ENCODE measurements at regions not wholly inside any gene's neighbourhood (a gene's known extent, or its start where the extent isn't known, plus 50 kb on each side); places are given as distances from the start of the nearest gene placed in this dataset.

DNA sequence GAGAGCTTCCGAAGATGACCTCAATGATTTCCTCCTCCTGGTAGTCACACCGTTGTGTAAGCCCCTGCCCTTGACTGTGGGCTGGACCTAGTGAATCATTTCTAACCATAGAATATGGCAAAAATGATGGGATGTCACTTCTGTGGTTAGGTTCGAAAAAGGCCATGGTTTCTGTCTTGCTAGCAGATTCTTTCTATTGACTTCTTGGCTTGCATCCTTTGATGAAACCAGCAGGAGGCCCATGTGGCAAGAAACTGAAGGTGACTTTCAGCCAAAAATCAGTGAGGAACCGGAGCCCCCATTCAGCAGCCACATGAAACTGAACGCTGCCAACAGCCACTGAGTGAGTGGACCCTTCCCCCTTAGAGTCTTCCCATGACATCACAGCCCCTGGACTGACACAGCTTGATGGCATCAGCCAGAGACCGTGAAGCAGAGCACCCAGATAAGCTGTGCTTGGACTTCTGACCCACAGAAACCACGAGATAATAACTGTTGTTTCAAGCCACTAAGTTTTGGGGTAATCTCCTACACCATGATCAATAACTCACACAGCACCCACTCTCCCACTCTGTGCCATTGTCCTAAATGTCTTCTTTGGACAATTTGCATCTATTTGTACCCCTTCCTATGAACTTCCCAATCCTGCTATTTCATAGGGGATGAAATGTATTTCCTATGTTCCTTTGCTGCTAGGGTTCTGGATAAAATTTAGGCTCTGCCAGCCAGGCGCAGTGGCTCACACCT lies 148.0 kb upstream of the STX18 start:
- no peak for DNase-seq

DNA sequence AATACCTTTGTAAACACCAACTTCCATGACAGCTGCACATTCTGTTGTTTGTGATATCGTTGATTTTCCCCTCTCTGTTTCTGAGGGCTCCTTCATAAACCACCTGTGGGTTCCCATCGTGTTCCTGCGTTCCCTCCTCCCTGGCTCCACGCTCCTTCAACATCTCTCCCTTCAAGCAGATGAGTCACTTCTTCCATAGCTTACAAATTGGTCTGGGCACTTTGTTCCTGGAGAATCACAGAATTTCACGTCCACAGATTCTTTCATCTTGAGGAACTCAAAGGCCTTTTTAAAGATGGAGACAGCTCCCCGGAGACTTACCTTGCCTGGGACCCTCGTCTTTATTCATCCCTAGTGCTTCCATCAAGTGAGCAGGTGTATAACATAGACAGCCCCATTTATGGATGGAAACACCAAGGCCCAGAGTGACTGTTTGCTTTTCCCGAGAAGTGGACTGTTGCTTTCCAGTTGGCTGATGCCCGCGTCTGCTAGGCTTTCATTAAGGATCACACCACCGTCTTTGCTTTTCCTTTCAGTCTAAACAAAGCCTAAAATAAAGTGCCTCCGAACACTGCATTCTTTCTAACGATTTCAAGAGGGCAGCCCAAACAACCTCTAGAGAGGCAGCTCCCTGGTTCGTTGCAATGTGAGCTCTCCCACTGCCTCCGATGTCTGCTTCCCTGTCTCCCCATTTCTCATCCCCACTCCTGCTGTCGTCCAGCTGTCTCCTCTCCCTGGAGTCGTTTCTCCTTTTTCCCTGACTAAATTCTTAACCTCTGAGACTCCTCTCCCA lies 146.3 kb upstream of the STX18 start:
- DNase-seq = no peak

DNA sequence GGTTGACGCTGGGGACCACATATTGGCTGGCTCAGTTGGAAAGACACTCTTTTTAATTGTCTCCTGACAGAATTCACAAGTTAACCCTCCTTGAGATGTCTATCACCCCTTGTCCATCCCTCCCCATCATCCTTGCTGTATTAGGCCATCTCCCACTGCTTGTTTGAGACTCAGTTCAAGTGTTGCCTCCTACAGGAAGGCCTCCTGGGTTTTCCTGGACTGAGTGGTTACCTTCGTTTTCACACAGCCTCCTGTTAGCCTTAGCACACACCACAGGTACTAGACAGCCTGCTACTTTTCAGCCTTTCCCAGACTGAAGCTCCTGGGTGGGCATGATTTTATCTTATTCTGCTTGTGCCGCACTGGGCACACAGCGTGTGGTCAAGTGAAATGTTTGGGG lies 145.3 kb upstream of the STX18 start:
- DNase-seq = no peak

DNA sequence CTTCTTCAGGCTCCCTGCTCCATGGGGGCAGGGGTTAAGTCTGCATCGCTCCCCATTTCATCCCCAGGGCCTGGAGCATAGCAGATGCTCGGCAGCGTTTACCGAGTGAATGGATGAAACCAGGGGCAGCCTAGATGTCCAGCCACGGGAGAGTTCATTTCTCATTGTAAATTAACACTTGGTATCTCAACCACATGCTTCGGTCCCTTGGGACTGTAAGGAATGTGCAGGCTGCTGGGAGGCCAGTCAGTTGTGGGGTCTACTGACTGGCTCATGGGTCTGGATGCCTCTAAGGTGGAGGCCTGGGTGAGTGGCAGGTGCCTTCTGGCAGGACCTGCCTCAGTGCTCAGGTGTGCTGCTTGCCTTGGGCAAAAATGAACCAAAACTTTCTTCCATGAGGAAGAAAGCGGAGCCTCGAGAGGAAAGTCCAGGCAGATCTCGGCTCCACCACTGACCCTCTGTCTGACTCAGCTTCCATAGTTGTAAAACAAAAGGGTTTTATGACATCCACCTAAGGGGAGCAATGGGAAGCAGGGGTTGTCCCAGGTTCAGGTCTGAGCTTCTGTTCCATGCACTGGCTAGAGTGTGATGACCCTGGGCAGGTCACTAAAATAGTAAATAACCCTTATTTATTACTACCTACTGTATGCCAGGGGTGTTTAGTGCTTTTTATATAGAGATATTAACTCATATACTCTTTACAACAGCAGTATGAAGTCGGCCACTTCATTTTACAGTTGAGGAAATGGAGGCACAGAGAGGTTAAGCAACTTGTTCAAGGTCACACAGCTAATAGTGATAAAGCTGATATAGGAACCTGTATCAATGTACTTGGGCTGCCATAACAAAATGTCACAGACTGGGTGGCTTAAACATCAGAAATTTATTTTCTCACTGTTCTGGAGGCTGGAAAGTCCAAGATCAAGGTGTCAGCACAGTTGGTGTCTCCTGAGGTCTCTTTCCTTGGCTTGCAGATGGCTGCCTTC lies 144.3 kb upstream of the STX18 start:
- no peak for DNase-seq

DNA sequence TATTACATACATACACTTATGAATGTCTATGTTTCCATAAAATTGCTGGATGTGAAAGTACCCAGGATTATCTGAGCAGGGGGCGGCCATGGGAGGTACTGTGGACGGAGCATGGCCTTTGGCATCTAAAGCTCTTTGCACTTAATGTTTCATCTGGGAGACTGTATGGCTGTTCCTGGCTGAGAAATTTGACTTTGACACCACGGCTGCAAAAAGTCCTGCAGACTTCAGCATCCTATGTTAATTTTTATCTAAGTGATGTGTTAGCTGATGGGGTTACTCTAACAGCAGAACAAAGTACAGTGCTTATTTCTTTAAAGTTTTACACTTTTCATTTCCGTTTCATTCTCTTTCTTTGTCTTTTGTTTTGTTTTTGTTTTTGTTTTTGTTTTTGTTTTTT lies 139.8 kb upstream of the STX18 start:
- no peak for DNase-seq

DNA sequence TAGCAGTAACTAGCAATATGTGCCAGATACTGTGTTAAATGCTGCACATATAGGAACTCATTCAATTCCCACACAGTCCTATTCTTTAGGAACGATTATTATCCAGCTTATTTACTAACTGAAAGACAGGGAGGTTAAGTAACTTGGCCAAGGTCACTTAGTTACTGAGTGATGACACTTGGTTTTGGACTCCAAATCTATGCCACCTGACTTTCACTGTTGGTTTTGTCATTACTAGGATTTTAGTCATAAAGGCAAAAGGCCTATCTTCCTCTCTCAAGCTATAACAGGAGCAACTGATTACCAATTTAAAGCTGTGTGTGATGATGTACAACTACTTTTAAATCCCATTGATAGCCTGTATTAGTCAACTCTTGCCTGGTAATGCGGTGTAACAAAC lies 138.9 kb upstream of the STX18 start:
- no peak for DNase-seq

DNA sequence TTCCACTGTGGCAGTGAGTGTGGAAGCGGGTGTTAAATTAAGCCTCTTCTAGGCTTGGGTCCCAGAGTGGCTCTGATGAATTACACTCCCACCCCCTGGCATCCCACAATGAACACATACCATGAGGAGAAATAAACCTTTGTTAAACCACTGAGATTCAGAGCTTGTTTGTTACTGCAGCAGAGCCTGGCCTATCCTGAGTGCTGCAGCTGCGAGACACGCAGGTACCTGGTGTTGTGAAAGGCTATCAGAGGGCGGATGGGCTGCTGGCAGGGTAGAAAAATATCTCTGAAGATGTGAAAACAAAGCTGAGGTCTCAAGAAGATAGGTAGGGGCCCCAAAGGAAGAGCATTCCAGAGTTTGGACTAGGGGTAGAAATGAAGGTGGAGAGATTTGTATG lies 138.4 kb upstream of the STX18 start:
- DNase-seq = no peak

DNA sequence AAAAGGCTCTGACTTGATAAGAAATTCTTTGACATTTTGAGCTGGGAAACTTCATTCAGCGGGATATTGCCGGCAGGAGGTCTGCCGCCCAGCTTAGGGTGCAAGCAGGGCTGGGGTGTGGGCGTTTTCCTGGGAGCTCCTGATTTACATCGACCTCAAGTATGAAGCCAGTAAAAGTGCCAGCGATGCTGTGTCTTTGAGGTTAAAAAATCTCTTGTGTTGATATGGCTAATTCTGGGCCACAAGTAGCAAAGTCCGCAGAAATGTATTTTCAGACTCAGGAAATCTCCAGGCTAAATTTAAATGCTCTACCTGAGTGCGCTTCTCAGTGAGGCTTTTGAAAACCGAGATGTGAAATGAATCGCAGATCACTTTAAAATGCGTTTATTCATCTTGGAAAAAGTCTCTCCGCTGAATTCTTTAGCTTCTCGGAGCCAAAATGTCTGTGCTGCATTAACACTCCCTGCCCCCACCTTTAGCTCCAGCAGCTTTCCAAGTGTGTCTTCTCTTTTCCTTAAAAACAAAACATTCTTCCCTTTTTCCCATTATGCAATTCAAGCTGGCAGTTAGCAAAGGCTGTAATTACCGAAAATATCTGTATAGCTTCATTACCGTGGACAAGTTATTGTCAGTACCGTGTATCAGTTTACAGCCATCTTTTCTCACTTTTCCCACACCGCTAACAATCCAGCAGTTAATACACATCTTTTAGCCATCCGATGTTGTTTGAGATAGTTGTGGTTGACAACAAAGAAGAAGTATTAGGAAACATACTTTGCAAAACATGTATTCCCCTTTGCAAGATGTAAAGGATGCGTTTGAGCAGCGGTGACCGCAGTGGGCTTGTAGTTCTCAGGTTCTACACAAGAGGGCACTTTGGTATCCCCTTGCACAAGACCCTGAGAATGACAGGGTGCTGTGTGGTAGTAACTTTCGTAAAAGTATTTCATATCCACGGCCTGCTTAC lies 136.0 kb upstream of the STX18 start:
- DNase-seq = peak; percentile 12

DNA sequence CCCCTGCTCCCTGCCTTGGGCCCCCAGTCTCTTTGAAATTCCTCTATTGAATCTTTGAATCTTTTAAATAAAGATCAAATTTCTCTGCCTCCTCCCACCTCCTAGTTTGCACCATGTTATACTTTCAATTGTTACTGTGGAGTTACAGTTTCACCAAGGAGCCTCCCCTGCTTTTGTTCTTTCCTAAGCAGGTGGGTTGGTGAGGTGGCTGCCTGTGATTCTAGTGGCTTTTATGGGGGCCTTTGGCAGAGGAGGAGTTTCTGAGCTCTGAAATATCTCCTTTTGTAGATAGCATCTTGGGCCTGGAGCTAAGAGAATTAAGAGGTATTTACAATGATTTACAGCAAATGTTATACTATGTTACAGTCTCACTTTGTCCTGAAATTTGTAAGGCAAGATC lies 133.8 kb upstream of the STX18 start:
- no peak for DNase-seq

DNA sequence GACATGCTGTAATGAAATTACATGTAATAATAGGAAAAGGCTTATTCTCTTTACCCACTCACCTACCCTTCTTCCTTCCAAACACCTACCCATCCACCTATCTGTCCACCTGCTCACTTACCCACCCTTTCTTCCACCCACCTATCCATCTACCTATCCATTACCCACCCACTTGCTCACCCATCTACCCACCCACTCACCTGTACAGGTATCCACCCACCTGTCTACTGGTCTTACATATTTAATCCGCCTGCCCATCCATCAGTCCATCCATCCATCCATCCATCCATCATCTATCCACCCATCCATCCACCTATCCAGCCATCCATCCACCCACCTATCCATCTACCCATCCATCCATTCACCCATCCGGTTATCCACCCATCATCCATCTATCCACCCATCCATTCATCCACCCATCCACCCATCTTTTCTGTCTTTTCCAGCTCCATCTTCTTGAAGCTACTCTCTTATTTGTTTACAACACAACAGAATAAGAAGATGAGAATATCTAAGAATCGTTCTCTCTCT lies 133.3 kb upstream of the STX18 start:
- DNase-seq = no peak

DNA sequence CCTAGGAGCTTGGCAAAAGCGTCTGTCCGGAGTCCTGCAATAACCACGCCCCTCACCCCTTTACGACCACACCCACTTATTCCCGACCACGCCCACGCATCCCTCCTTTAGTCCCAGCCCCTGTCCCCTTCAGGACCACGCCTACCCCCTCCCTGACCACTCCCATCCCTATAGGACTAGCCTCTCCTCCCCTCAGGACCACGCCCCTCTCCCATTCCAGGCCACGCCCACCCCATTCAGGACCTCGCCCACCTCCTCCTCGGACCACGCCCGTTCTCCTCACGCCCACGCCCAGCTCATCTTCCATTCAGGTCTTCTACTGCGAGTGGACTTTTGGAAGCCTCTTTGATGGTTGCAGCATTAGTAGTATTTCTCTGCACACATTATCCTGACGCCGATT lies 131.2 kb upstream of the STX18 start:
- DNase-seq = peak; percentile 45

DNA sequence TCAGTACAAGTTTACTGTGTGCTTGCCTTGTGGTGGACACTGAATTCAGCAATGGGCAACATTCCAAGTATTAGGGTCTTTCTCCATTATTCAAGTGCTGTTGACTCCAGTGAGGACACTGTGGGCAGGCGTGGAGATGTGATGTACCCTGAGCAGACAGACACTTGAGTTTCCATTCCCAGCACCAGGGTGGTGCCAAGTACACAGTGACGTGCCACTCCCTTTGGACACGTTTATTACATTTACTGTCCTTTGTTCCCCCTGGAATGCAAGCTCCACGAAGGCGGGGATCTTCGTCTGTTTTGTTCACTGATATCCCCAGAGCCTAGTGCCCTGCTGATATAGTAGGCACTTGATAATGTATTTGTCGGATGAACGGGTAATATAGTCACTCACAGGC lies 130.6 kb upstream of the STX18 start:
- DNase-seq = no peak

DNA sequence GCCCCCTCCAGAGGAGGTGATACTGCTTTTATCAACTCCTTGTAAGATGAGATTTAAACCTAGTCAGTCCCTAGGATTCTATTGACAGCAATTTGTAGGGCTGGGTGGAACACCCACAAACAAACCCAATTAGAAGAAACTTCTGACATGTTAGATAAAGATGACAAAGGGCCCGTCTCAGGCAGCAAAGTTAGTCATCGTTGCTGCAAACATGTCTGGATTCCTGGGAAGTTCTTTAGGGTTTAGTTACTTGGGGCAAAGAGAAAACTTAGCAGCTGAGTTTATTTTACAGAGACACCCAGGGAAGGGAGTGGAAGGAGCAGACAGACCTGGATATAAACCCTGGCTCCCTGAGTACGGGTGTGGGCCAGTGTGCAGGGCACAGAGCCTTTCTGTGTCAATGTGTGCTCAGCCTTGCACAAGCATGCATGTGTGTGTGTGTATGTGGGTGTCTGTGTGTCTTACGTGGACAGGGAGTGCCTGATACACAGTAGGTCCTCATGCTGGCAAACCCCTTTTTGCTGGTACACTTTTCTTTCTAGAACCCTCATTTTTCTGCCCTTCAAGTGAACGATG lies 130.0 kb upstream of the STX18 start:
- DNase-seq = no peak

DNA sequence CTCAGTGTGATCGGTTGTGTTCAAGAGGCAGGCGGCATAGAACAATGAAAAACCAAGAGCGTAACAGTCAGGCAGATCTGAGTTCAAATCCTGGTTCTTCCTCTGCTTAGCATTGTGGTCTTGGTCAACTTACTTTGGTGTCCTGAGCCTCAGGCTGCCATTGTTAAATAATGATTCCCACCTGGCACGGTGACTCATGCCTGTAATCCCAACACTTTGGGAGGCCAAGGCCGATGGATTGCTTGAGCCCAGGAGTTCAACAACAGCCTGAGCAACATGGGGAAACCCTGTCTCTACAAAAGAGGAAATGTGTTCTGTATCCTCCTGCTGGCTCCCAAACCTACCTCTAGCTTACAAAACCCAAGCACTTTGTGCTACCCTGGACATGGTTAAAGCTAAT lies 129.0 kb upstream of the STX18 start:
- no peak for DNase-seq

DNA sequence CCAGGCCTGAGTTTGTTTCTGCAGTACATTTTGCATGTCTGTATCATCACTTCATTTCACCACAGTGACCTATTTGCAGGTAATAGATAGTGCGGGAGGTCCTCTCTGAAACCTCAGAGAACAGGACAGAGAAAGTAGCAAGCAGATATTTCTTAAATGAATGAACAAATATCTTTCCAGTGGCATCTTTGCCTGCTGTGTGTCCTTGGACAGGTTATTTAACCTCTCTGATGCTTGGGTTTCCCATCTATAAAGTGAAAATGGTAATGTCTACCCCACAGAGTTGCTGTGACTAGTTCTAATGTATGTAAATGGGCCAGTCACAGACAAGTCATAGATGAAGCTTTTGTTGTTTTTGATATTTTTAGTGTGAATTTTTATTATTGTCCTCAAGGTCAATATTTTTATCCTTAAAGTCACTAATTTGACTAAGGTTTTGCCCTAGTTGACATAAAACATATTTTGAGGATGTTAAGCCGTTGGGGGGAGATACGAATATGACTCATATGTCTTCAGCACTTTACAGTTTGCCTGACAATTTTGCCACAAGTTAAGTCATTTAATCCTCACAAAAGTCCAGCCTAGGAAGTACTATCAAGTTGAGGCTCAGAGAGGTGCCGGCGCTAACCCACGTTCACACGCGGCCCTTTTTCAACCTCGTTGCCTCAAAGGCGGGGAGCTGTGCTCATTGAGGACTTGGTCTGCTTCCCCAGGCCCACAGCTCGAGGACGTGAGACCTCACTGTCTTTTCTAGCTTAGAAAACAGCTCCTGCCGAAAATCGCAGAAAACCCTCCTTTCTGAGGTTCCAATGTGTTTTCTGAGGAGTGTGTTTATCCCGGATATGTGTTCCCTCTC lies 126.7 kb upstream of the STX18 start:
- no peak for DNase-seq

DNA sequence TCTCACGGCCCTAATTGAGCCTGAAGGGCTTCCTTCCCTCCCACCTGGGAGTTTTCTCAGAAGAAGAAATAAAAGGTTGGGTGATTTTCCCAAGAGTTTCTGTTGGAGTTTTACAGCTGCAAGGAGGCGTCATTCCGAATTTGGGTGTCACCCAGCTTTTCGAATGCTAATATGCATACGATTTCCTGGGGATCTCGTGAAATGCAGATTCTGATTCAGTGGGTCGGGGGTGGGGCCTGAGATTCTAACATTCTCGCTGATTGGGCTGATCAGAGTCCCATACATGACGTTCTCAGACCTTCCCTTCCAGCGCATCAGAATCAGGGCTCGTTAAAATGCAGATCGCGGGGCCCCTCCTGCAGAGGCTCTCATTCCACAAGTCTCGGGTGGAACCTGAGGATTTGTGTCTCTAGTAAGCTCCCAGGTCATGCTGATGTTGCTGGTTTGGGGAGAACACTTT lies 125.8 kb upstream of the STX18 start:
- DNase-seq = no peak

DNA sequence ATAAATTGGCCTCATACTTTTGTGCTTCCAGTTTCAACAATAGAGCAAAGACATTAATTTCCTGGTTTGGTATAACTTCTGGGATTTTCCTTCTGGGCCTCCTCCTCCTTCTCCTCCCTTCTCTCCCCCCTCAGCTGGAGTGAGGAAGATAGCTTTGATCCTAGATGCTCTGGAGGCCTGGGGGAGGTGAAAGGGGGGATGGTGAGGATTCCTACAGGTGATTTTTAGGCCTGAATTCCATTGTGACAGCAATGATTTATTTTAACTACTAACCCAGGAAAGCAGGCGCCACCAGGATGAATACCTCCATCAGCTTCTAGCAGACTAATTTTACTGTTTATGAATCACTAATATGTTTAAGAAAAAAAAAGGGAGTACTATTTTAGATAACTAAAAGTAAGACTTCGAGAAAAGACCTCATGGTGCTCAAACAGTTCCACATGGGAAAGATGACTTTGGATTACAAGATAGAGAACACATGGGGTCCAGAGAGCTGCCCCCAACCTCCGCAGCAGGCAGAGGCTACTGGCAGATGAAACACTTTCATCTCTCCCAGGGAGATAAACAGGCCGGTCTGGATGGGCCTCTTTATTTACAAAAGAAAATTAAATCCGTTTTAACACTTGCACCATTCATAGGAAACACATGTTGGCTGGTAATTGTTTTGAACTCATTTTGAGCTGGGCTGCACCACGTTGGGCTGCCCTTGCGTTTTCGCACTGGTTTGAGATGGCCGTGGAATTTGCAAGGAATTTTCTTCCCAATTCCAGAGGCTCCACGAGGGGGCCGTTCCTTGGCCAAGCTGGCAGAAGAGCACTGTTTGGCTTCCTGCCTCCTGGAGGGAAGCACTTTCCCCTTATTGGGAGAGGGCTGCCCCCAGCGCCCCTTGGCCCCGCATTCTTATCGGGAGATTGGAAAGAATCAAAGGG lies 125.1 kb upstream of the STX18 start:
- no peak for DNase-seq

DNA sequence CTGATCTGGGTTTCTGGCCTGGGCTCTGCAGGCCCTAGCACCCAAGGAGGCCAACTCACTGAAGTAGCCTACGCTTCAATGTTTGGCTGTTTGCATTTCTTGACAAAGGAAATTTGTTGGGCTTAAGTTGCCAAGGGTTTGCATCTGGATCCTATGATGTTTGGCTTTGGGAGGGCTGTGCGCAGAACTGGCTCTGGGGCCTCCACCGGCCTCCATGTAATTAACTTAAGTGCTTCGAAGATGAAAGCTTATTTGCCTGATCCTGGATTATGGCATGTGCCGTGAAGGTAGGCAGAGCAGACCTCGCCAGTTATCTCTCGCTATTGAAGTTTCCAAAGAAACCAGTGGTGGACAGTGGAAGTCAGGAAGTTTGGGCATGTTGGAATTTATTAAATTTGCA lies 124.3 kb upstream of the STX18 start:
- DNase-seq = no peak

DNA sequence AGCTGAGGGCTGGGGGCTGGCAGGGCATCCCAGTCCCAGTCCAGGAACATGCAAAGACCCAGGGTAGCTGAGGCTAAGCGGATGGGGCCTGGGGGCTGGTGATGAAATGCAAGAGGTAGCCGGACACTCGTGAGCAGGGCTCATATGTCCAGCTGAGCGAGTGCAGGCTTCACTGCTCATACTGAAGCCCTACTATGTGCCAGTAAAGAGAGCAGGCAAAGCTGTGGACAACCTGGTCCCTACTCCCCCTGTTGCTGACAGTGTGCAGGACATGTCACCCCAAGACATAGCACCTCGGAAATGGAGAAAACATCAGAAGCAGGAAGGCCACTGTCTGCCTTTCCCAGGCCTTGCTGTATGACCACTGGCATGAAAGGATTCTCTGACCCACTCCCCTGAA lies 122.4 kb upstream of the STX18 start:
- DNase-seq = no peak
